ENCODE measurements at regions not wholly inside any gene's neighbourhood (a gene's known extent, or its start where the extent isn't known, plus 50 kb on each side); places are given as distances from the start of the nearest gene placed in this dataset.

- TF ChIP-seq CTCF (IDR thresholded peaks at IDR 0.05) (no peak), REST (IDR thresholded peaks at IDR 0.05) (no peak), CHD2 (IDR thresholded peaks at IDR 0.05; ENCODE audit: low read length, partially characterized antibody) (no peak), NR3C1 (IDR thresholded peaks at IDR 0.05) (no peak), POLR2A (IDR thresholded peaks at IDR 0.05; ENCODE audit: low read length) (no peak), FOSL2 (IDR thresholded peaks at IDR 0.05) (no peak), FOSL2 (CRISPR knock-in tag; IDR thresholded peaks at IDR 0.05) (no peak), NFE2L2 (conservative IDR thresholded peaks at IDR 0.05; ENCODE audit: low read length) (no peak), ZC3H11A (IDR thresholded peaks at IDR 0.05) (no peak)
Measured at GRCh38 chr2:41949091-41949882, 98.5 kb upstream of the PKDCC start.

All from A549 (cell line).